K562 (cell line): ENCODE measurements at regions not wholly inside any gene's neighbourhood (a gene's known extent, or its start where the extent isn't known, plus 50 kb on each side); places are given as distances from the start of the nearest gene placed in this dataset.

ENCODE experiments used
- NR0B1 ChIP-seq: fragments of 450-650 bp; IDR thresholded peaks from one replicate; pipeline ENCODE4 v1.6.1; 2018; ENCODE audit warnings: mild to moderate bottlenecking, moderate library complexity; ENCODE audit not compliant: partially characterized antibody
- POLR2AphosphoS5 ChIP-seq: IDR thresholded peaks from 2 replicates; pipeline ENCODE4 v1.6.1; 2011; ENCODE audit warnings: mild to moderate bottlenecking, low read depth, low read length, moderate library complexity; ENCODE audit not compliant: control insufficient read depth, insufficient read depth

- TF ChIP-seq POLR2AphosphoS5 (no peak), NR0B1 (no peak)
These were observed 133.1 kb upstream of the MLN start for GRCh38 chr6:33936886-33937285.
